ENCODE measurements at regions not wholly inside any gene's neighbourhood (a gene's known extent, or its start where the extent isn't known, plus 50 kb on each side); places are given as distances from the start of the nearest gene placed in this dataset.
A peak's percentile ranks its signal among the peaks of the same experiment; 100 is the strongest.

- DNase-seq (ENCODE audit: low spot score) (no peak), ATAC-seq (no peak)
- intact Hi-C loops (cut with DNase I): loop anchor here (10.0 kb wide), 1 partner anchor 270 kb away; the partner anchor contains the start of gene PHAX
Observed at GRCh38 chr5:126334760-126335159, 88.4 kb upstream of the GRAMD2B start.

- DNase-seq (ENCODE audit: low spot score) (no peak), ATAC-seq (no peak)
- intact Hi-C loops (cut with DNase I): loop anchor here (10.0 kb wide), 1 partner anchor 269 kb away; the partner anchor contains the start of gene PHAX
Observed at GRCh38 chr5:126335886-126336285, 87.3 kb upstream of the GRAMD2B start.

GRCh38 chr5:126338635-126339034 lies 84.6 kb upstream of the GRAMD2B start:
- ATAC-seq: no peak
- intact Hi-C loops (cut with DNase I): loop anchor here (10.0 kb wide), 1 partner anchor 266 kb away; the partner anchor contains the start of gene PHAX

GRCh38 chr5:126339215-126339805 lies 83.9 kb upstream of the GRAMD2B start:
- ATAC-seq: peak; percentile 50
- DNase-seq (ENCODE audit: low spot score): no peak

More at GRCh38 chr5:126338635-126339034, 84.6 kb upstream of the GRAMD2B start:
- DNase-seq (ENCODE audit: low spot score): no peak

GRCh38 chr5:126341906-126342630 lies 81.1 kb upstream of the GRAMD2B start:
- intact Hi-C loops (cut with DNase I): no loop called here
- ATAC-seq: no peak
- DNase-seq (ENCODE audit: low spot score): no peak

More at GRCh38 chr5:126339215-126339805, 83.9 kb upstream of the GRAMD2B start:
- intact Hi-C loops (cut with DNase I): loop anchor here (10.0 kb wide), 1 partner anchor 265 kb away; the partner anchor contains the start of gene PHAX

GRCh38 chr5:126348855-126349635 lies 74.2 kb upstream of the GRAMD2B start:
- DNase-seq (ENCODE audit: low spot score) (no peak), ATAC-seq (no peak)
- intact Hi-C loops (cut with DNase I): no loop called here

GRCh38 chr5:126351153-126351552 lies 72.1 kb upstream of the GRAMD2B start:
- intact Hi-C loops (cut with DNase I): loop anchor here (5.0 kb wide), 1 partner anchor 186 kb away; no protein-coding TSS in a partner anchor
- ATAC-seq (no peak), DNase-seq (ENCODE audit: low spot score) (no peak)

GRCh38 chr5:126354012-126354857 lies 69.0 kb upstream of the GRAMD2B start:
- DNase-seq (ENCODE audit: low spot score): no peak
- intact Hi-C loops (cut with DNase I): loop anchor here (5.0 kb wide), 1 partner anchor 183 kb away; no protein-coding TSS in a partner anchor
- peak; percentile 90 for ATAC-seq

GRCh38 chr5:126354858-126355731 lies 68.1 kb upstream of the GRAMD2B start:
- DNase-seq (ENCODE audit: low spot score) (no peak), ATAC-seq (no peak)
- intact Hi-C loops (cut with DNase I): loop anchor here (5.0 kb wide), 1 partner anchor 182 kb away; no protein-coding TSS in a partner anchor

- intact Hi-C loops (cut with DNase I): no loop called here
- ATAC-seq (no peak), DNase-seq (ENCODE audit: low spot score) (no peak)
Observed at GRCh38 chr5:126355940-126356339, 67.3 kb upstream of the GRAMD2B start.

- intact Hi-C loops (cut with DNase I): no loop called here
Observed at GRCh38 chr5:126357585-126358342, 65.4 kb upstream of the GRAMD2B start.

GRCh38 chr5:126358525-126358924 lies 64.7 kb upstream of the GRAMD2B start:
- ATAC-seq (no peak), DNase-seq (ENCODE audit: low spot score) (no peak)
- intact Hi-C loops (cut with DNase I): no loop called here

More at GRCh38 chr5:126357585-126358342, 65.4 kb upstream of the GRAMD2B start:
- DNase-seq (ENCODE audit: low spot score) (no peak), ATAC-seq (no peak)

- ATAC-seq (no peak), DNase-seq (ENCODE audit: low spot score) (no peak)
- intact Hi-C loops (cut with DNase I): no loop called here
Observed at GRCh38 chr5:126359884-126360283, 63.3 kb upstream of the GRAMD2B start.

- ATAC-seq (no peak), DNase-seq (ENCODE audit: low spot score) (no peak)
- intact Hi-C loops (cut with DNase I): no loop called here
Observed at GRCh38 chr5:126360467-126360866, 62.7 kb upstream of the GRAMD2B start.

GRCh38 chr5:126363658-126364057 lies 59.6 kb upstream of the GRAMD2B start:
- ATAC-seq (no peak), DNase-seq (ENCODE audit: low spot score) (no peak)
- intact Hi-C loops (cut with DNase I): no loop called here

- intact Hi-C loops (cut with DNase I): no loop called here
- no peak for ATAC-seq
- no peak for DNase-seq (ENCODE audit: low spot score)
Observed at GRCh38 chr5:126364206-126364902, 58.9 kb upstream of the GRAMD2B start.
